ENCODE measurements at regions not wholly inside any gene's neighbourhood (a gene's known extent, or its start where the extent isn't known, plus 50 kb on each side); places are given as distances from the start of the nearest gene placed in this dataset.

DNA sequence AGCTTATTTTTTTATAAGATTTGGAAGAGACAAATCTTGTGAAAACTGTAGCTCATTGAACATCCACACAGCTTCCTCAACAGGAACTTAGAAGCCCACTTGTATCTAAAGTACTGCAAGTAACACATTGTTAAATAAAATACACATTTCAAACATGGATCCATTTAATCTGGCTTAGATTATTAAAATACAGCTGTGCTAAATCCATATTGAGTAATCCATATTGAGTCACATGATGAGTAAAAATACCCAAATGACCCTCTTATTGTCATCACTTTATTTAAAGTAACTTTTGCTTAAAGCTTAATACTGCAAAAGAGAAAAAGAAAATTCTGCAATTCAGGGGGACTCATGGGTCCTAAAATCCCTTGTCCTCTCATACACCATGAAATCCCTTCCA lies 133.3 kb downstream of the OSR1 start:
- TF ChIP-seq, protein P1, sequence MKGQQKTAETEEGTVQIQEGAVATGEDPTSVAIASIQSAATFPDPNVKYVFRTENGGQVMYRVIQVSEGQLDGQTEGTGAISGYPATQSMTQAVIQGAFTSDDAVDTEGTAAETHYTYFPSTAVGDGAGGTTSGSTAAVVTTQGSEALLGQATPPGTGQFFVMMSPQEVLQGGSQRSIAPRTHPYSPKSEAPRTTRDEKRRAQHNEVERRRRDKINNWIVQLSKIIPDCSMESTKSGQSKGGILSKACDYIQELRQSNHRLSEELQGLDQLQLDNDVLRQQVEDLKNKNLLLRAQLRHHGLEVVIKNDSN (IDR thresholded peaks at IDR 0.05), result no peak
- TF ChIP-seq TEAD4 (IDR thresholded peaks at IDR 0.05), result no peak
- TF ChIP-seq TAF1 (IDR thresholded peaks at IDR 0.05; ENCODE audit: low read depth), result no peak
- TF ChIP-seq CREB1 (IDR thresholded peaks at IDR 0.05; ENCODE audit: low read depth), result no peak
- TF ChIP-seq EP300 (IDR thresholded peaks at IDR 0.05; ENCODE audit: borderline replicate concordance), result no peak
- no peak for TF ChIP-seq NFIC (IDR thresholded peaks at IDR 0.05)

DNA sequence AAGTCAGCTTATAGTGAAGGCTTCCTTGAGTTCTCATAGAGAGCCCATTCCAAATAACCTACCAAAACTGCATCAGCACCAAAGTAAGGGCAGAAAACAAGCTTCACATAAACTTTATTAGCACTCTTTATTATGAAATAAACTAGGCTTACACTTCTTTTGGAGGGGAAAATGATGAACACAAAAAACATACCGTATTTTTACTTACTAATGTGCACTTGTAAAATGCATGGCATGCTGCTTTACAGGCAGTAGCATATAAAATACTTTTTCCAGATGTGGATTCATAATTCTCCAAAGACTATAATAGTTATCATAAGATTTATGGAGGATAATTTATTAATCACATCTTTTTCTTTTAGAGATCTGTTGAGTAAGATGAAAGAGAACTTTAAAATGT lies 133.9 kb downstream of the OSR1 start:
- TF ChIP-seq TEAD4 (IDR thresholded peaks at IDR 0.05), result no peak
- no peak for TF ChIP-seq EGR1 (IDR thresholded peaks at IDR 0.05)
- TF ChIP-seq, protein P2, sequence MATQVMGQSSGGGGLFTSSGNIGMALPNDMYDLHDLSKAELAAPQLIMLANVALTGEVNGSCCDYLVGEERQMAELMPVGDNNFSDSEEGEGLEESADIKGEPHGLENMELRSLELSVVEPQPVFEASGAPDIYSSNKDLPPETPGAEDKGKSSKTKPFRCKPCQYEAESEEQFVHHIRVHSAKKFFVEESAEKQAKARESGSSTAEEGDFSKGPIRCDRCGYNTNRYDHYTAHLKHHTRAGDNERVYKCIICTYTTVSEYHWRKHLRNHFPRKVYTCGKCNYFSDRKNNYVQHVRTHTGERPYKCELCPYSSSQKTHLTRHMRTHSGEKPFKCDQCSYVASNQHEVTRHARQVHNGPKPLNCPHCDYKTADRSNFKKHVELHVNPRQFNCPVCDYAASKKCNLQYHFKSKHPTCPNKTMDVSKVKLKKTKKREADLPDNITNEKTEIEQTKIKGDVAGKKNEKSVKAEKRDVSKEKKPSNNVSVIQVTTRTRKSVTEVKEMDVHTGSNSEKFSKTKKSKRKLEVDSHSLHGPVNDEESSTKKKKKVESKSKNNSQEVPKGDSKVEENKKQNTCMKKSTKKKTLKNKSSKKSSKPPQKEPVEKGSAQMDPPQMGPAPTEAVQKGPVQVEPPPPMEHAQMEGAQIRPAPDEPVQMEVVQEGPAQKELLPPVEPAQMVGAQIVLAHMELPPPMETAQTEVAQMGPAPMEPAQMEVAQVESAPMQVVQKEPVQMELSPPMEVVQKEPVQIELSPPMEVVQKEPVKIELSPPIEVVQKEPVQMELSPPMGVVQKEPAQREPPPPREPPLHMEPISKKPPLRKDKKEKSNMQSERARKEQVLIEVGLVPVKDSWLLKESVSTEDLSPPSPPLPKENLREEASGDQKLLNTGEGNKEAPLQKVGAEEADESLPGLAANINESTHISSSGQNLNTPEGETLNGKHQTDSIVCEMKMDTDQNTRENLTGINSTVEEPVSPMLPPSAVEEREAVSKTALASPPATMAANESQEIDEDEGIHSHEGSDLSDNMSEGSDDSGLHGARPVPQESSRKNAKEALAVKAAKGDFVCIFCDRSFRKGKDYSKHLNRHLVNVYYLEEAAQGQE (IDR thresholded peaks at IDR 0.05; ENCODE audit: low read depth), result no peak
- TF ChIP-seq, protein P1 (IDR thresholded peaks at IDR 0.05), result no peak
- TF ChIP-seq, protein P3, sequence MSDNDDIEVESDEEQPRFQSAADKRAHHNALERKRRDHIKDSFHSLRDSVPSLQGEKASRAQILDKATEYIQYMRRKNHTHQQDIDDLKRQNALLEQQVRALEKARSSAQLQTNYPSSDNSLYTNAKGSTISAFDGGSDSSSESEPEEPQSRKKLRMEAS (IDR thresholded peaks at IDR 0.05), result no peak
- no peak for TF ChIP-seq RAD21 (IDR thresholded peaks at IDR 0.05; ENCODE audit: low read depth)
- TF ChIP-seq NFIC (IDR thresholded peaks at IDR 0.05), result no peak
- no peak for TF ChIP-seq ZBTB7A (IDR thresholded peaks at IDR 0.05; ENCODE audit: low read depth)
- TF ChIP-seq FOXM1 (IDR thresholded peaks at IDR 0.05; ENCODE audit: borderline replicate concordance, low read depth), result no peak
- no peak for TF ChIP-seq CEBPB (IDR thresholded peaks at IDR 0.05)
- no peak for TF ChIP-seq EP300 (IDR thresholded peaks at IDR 0.05; ENCODE audit: borderline replicate concordance)
- TF ChIP-seq TAF1 (IDR thresholded peaks at IDR 0.05; ENCODE audit: low read depth), result no peak
- no peak for TF ChIP-seq CREB1 (IDR thresholded peaks at IDR 0.05; ENCODE audit: low read depth)
- no peak for TF ChIP-seq TCF12 (IDR thresholded peaks at IDR 0.05; ENCODE audit: low read depth)
- TF ChIP-seq YY1 (IDR thresholded peaks at IDR 0.05; ENCODE audit: low read depth), result no peak

DNA sequence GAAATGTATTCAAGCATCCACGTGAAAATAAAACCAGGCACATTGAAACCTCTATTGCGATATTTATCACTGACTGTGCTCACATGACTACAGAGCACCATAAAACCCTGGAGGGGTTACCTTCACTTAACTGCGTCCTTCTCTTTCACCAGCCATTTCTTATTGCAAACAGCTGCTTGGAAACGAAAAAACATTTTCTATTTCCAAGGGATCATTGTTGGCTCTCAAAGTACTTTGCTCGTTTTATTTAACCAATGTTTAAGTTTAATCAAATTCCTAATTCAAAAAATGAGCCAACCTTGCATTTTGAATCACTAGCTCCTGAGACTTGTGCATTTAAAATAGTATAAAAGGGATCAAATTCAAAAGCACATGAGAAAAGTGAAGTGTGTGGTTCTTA lies 134.4 kb downstream of the OSR1 start:
- TF ChIP-seq TCF12 (IDR thresholded peaks at IDR 0.05; ENCODE audit: low read depth) (no peak), EP300 (IDR thresholded peaks at IDR 0.05; ENCODE audit: borderline replicate concordance) (no peak), TEAD4 (IDR thresholded peaks at IDR 0.05) (no peak), EGR1 (IDR thresholded peaks at IDR 0.05) (no peak), CEBPB (IDR thresholded peaks at IDR 0.05) (no peak), TAF1 (IDR thresholded peaks at IDR 0.05; ENCODE audit: low read depth) (no peak), YY1 (IDR thresholded peaks at IDR 0.05; ENCODE audit: low read depth) (no peak), FOXM1 (IDR thresholded peaks at IDR 0.05; ENCODE audit: borderline replicate concordance, low read depth) (no peak), RAD21 (IDR thresholded peaks at IDR 0.05; ENCODE audit: low read depth) (no peak), ZBTB7A (IDR thresholded peaks at IDR 0.05; ENCODE audit: low read depth) (no peak), NFIC (IDR thresholded peaks at IDR 0.05) (no peak)
- TF ChIP-seq, protein P2 (IDR thresholded peaks at IDR 0.05; ENCODE audit: low read depth), result no peak
- TF ChIP-seq, protein P3 (IDR thresholded peaks at IDR 0.05), result no peak
- TF ChIP-seq, protein P1 (IDR thresholded peaks at IDR 0.05), result no peak

DNA sequence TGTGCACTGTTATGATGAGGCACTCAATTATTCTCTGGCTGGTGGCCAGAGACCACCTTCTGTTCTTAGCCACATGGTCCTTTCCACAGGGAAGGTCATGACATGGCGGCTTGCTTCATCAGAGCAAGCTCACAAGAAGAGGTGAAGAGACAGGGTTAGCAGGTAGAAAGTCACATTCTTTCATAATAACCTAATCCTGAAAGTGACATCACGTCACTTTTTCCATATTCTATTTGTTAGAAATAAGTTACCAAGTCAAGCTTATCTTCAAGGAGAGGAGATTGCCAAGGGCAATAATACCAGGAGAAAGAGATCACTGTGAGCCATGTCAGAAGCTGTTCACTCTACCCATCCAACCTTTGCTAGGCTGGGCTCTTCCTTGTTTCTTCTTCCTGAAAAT lies 139.4 kb downstream of the OSR1 start:
- TF ChIP-seq YY1 (IDR thresholded peaks at IDR 0.05; ENCODE audit: low read depth) (no peak), EP300 (IDR thresholded peaks at IDR 0.05; ENCODE audit: borderline replicate concordance) (no peak), ZBTB7A (IDR thresholded peaks at IDR 0.05; ENCODE audit: low read depth) (no peak), CEBPB (IDR thresholded peaks at IDR 0.05) (no peak), TCF12 (IDR thresholded peaks at IDR 0.05; ENCODE audit: low read depth) (no peak), TEAD4 (IDR thresholded peaks at IDR 0.05) (no peak), RAD21 (IDR thresholded peaks at IDR 0.05; ENCODE audit: low read depth) (no peak), NFIC (IDR thresholded peaks at IDR 0.05) (no peak), FOXM1 (IDR thresholded peaks at IDR 0.05; ENCODE audit: borderline replicate concordance, low read depth) (no peak), EGR1 (IDR thresholded peaks at IDR 0.05) (no peak), TAF1 (IDR thresholded peaks at IDR 0.05; ENCODE audit: low read depth) (no peak), CREB1 (IDR thresholded peaks at IDR 0.05; ENCODE audit: low read depth) (no peak)
- TF ChIP-seq, protein P3 (IDR thresholded peaks at IDR 0.05), result no peak
- TF ChIP-seq, protein P2 (IDR thresholded peaks at IDR 0.05; ENCODE audit: low read depth), result no peak
- TF ChIP-seq, protein P1 (IDR thresholded peaks at IDR 0.05), result no peak
